HG02763 (cell line): ENCODE measurements at regions not wholly inside any gene's neighbourhood (a gene's known extent, or its start where the extent isn't known, plus 50 kb on each side); places are given as distances from the start of the nearest gene placed in this dataset.

ENCODE experiments used
- ATAC-seq: cut with Tn5 transposase; IDR thresholded peaks from one replicate; pipeline ENCODE4 v1.9.1; 2021; ENCODE audit warnings: mild to moderate bottlenecking, moderate library complexity; ENCODE audit not compliant: unreplicated experiment

DNA sequence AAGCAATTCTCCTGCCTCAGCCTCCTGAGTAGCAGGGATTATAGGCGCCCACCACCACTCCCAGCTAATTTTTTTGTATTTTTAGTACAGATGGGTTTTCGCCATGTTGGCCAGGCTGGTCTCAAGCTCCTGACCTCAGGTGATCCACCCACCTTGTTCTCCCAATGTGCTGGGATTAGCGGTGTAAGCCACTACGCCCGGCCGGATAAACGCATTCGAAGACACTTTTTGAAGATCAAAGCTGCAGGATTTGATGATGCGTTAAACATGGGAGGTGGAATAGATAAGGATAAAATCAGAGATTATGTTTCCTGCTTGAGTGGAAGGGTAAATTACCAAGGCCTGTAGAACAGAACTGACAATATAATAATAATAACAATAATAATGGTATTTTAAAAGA is 389.4 kb upstream of the POU3F1 start:
- no peak for ATAC-seq

GRCh38 chr1:38433084-38433722 is 386.6 kb upstream of the POU3F1 start:
- no peak for ATAC-seq

DNA sequence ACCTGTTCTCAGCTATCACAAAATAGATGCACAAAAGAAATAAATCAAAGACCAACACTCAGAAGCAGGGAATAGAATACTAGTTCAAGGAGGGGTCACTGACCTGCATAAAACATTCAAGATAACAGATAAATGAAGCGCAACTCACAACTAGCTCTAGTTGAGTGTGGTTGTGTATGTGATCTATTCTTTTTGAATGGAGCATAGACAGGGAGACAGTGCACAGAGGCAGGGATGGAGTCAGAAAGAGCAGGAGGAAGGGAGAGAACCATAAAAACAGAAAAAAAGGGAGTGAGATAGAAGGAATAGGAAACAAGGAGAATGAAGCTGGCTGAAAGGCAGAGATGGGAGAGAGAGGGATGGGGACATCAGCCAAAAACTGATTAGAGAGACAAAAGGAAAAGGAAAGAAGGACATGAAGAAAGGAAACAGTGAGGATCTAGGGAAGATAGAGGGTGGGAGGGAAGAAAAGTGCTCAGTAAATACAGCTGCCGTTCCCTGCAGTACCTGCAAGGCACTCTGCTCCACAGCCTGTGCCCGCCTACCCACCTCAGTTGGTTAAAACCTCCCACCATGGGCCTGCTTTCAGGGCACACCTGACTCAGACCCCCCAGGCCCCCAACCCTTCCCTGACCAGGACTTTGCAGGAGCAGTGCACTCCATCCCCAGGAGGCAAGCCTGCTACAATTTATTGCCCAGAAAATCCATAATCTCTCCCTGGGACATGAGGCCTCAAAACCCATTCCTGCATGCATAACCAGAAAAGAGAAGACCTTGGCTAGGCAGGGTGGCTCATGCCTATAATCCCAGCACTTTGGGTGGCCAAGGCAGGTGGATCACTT is 385.2 kb upstream of the POU3F1 start:
- no peak for ATAC-seq

DNA sequence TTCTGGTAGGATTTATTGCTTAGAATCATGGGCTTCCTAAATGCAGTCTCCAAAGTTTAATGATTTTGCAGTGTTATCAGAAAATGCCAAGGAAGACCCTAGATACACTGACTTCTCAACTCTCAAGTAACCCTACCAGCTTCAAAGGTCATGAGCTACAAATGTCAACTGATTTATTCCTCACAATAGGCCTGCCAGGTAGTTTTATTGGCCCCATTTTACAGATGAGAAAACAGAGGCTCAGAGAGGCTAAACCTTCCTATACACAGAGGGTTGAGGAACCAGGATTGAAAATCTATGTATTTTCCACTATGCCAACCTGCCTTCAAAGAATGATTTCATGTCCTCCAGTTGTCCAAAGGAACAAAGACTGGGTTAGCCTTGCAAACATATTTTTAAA is 384.4 kb upstream of the POU3F1 start:
- no peak for ATAC-seq

- ATAC-seq: no peak
Measured at GRCh38 chr1:38424677-38425076, 378.1 kb upstream of the POU3F1 start.

- no peak for ATAC-seq
Measured at GRCh38 chr1:38420666-38421065, 374.1 kb upstream of the POU3F1 start.

GRCh38 chr1:38418195-38419030 is 371.8 kb upstream of the POU3F1 start:
- ATAC-seq: no peak

DNA sequence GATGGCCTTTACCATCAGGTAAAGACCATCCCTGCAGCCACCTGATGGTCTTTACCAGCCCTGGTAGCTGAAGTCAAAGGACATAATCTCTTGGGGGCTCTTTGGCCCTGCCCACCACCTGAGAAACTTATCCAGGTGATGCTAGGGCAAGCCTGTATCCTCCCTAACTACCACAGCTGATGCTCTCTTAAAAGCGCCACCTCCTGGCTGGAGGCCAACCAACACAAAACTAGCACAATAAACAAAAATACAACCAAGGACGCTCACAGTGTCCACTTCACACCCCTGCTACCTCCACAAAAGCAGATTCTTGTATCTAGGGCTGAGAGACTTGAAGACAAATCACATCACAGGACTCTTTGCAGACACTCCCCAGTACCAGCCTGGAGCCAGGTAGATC is 357.1 kb upstream of the POU3F1 start:
- no peak for ATAC-seq

DNA sequence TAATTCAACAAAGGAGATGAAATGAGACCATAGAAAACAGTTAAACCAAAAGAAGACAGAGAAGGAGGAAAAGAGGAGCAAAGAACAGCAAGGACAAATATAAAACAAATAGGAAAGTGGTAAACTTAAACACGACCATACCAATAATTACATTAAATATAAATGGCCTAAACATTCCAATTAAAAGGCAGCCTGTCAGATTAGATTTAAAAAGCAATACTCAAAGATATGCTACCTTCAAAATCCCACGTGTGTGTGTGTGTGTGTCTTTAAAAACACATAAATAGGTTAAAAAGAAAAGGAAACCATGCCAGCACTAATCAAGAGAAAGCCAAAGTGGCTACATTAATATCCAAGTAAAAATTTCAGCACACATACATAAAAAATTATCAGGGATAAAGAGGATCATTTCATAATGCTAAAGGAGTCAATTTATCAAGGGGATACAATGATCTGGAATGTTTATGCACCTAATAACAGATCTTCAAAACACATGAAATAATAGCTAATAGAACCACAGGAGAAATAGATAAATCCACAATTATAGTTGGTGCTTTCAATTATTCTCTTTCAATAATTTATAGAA is 355.7 kb upstream of the POU3F1 start:
- no peak for ATAC-seq

DNA sequence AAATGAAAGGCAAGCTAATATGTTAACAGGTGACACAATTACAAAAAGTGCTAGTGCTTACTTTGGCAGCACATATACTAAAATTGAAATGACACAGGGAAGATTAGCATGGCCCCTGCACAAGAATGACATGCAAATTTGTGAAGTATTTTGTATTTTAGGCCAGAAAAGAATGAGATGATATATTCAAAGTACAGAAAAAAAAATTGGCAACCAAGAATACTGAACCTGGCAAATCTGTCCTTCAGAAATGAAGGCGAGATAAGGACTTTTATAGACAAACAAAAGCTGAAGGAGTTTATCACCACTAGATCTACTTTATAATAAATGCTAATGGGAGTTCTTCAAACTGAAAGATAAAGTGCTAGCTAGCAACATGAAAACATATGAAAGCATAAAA is 350.0 kb upstream of the POU3F1 start:
- no peak for ATAC-seq

- ATAC-seq: no peak
Measured at GRCh38 chr1:38394303-38394702, 347.7 kb upstream of the POU3F1 start.

DNA sequence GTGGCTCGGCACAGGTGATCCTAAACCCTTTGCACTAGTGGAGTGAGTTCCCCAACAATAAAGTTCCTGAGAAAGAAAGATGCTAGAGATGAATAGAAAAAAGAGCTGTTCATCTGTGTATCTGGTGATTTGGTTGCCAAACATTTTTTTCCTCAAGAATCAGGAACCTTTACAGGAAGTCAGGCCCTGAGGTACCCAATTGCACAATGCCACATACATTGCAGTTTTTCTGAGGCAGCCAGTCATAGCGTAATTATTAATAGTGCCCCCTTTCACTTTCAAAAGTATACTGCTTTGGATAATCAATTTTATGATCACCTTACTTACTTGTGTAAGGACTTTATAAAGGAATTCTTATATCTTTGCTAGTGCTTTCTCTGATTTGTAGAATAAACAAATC is 346.3 kb upstream of the POU3F1 start:
- ATAC-seq: no peak

GRCh38 chr1:38381256-38381655 is 334.7 kb upstream of the POU3F1 start:
- no peak for ATAC-seq

- no peak for ATAC-seq
Measured at GRCh38 chr1:38376577-38376976, 330.0 kb upstream of the POU3F1 start.

DNA sequence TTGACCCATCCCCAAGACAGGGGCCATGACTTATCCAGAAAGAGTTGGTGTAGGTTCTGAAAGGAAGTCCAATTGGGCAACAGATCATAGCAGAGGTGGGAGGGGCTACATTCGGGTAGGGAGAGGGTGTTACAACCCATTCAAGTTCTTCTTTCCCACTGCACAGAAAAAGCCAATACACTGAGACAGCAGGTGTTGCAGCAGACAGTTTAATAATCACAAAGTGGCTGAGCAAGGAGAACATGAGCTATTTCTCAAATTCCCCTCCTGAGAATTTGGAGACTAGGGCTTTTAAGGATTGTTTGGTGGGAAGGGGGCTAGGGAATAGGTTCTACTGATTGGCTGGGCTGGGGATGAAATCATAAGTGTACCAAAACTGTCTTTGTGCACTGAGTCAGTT is 328.4 kb upstream of the POU3F1 start:
- no peak for ATAC-seq

DNA sequence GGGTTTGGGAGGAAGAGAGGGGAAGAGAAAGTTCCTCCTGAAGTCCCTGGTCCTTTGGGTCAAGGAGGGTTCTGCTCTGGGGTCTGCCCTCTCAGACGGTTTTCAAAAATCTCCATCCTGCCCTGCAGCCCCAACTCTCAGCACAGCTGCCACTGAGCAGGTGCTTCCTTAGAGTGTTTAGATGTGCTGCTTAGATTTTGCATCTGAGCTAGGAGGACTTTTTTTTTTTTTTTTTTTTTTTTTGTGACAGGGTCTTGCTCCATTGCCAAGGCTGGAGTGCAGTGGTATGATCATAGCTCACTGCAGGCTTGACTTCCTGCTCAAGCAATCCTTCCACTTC is 324.9 kb upstream of the POU3F1 start:
- ATAC-seq: no peak

GRCh38 chr1:38370716-38371504 is 324.3 kb upstream of the POU3F1 start:
- ATAC-seq: no peak

- no peak for ATAC-seq
Measured at GRCh38 chr1:38365242-38365641, 318.6 kb upstream of the POU3F1 start.

DNA sequence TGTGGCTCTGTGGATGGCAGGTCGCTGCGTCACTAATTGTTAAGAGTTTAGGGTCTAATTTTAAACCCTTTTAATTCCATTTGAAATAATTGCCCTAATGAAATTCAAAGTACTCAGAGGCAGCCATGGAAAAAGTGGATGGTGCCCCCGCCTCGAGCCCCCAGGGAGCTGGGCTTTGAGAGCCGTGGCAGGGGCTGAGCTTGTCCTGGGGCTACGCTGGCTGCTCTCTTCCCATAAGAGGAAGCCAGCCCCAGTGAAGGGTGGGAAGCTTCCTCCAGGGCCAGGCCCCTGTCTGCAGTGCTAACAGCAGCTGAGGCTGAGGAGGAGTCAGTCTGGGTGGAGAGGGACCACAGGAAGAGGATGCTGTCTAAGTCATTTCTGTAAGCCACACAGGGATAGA is 315.0 kb upstream of the POU3F1 start:
- ATAC-seq: no peak

DNA sequence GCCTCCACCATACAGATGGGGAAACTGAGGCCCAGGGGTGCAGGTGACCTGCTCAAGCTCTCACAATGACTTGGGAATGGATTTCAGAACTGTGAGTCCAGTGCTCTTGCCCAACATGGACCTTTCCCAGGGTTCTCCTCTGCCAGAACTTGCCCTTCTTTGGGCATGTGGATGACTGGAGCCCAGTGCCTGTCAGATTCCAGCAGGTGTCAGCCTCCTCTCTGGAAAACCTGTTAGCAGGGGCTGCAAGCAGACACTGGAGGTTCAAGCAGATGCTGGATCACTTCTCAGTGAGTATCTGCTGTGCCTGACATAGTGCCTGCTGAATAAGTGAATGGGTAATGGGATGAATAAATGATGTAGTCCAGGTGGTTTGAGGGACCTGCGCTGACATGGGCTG is 314.2 kb upstream of the POU3F1 start:
- ATAC-seq: no peak

GRCh38 chr1:38353956-38354355 is 307.4 kb upstream of the POU3F1 start:
- no peak for ATAC-seq
